ENCODE measurements at regions not wholly inside any gene's neighbourhood (a gene's known extent, or its start where the extent isn't known, plus 50 kb on each side); places are given as distances from the start of the nearest gene placed in this dataset.

GRCh38 chr20:12699374-12700228 is 309.2 kb upstream of the SPTLC3 start:
- no peak for TF ChIP-seq GABPA (IDR thresholded peaks at IDR 0.05 in 1 of 2, conservative IDR thresholded peaks at IDR 0.05 in 1 of 2)
- TF ChIP-seq CTCF (IDR thresholded peaks at IDR 0.05; ENCODE audit: low read depth, low read length, missing input control) = no peak
- TF ChIP-seq REST (IDR thresholded peaks at IDR 0.05) = no peak
- no peak for TF ChIP-seq FOXA2 (IDR thresholded peaks at IDR 0.05)
- TF ChIP-seq JUND (IDR thresholded peaks at IDR 0.05) = no peak
- TF ChIP-seq NR2F2 (IDR thresholded peaks at IDR 0.05) = no peak
- no peak for TF ChIP-seq TAF1 (conservative IDR thresholded peaks at IDR 0.05)
- no peaks in the 10 kb centered on the region for H3K4me1 ChIP-seq (ENCODE audit: control insufficient read depth in 4 of 4, insufficient read depth in 4 of 4, low read length in 3 of 4)
- WGBS = 54% methylated on average over 5 of the region's 5 CpGs
- no peaks in the 10 kb centered on the region for H3K36me3 ChIP-seq (ENCODE audit: control insufficient read depth in 4 of 4, insufficient read depth in 3 of 4, low read depth in 1 of 4, low read length in 3 of 4)
- H3K27me3 ChIP-seq (ENCODE audit: control insufficient read depth in 4 of 4, insufficient read depth in 4 of 4, low read length in 3 of 4) = no peaks in the 10 kb centered on the region
- H3K27ac ChIP-seq (ENCODE audit: low read depth in 1 of 2, low read length in 2 of 2) = no peak overlapping the region
- no peak overlapping the region for H3K9ac ChIP-seq (ENCODE audit: low read depth in 1 of 2, low read length in 2 of 2)
- H3K9me3 ChIP-seq (ENCODE audit: control insufficient read depth in 4 of 4, low read length in 3 of 4) = no peaks in the 10 kb centered on the region
- DNase-seq (ENCODE audit: low spot score) = no peak
- no peak overlapping the region for H3K4me3 ChIP-seq (ENCODE audit: low read depth in 1 of 3, low read length in 3 of 3)

GRCh38 chr20:12700701-12701100 is 308.1 kb upstream of the SPTLC3 start:
- Histone ChIP-seq H3K27ac (ENCODE audit: low read depth in 1 of 2, low read length in 2 of 2) (no peak overlapping the region), H3K9me3 (ENCODE audit: control insufficient read depth in 4 of 4, low read length in 3 of 4) (no peaks in the 10 kb centered on the region), H3K4me1 (ENCODE audit: control insufficient read depth in 4 of 4, insufficient read depth in 4 of 4, low read length in 3 of 4) (no peaks in the 10 kb centered on the region), H3K27me3 (ENCODE audit: control insufficient read depth in 4 of 4, insufficient read depth in 4 of 4, low read length in 3 of 4) (no peaks in the 10 kb centered on the region), H3K4me3 (ENCODE audit: low read depth in 1 of 3, low read length in 3 of 3) (no peak overlapping the region), H3K9ac (ENCODE audit: low read depth in 1 of 2, low read length in 2 of 2) (no peak overlapping the region), H3K36me3 (ENCODE audit: control insufficient read depth in 4 of 4, insufficient read depth in 3 of 4, low read depth in 1 of 4, low read length in 3 of 4) (no peaks in the 10 kb centered on the region)
- TF ChIP-seq ZBTB33 (IDR thresholded peaks at IDR 0.05) = no peak
- no peak for DNase-seq (ENCODE audit: low spot score)
- 84% methylated on average over 9 of the region's 9 CpGs for WGBS

- H3K9ac ChIP-seq (ENCODE audit: low read depth in 1 of 2, low read length in 2 of 2) = no peak overlapping the region
- H3K9me3 ChIP-seq (ENCODE audit: control insufficient read depth in 4 of 4, low read length in 3 of 4) = no peaks in the 10 kb centered on the region
- no peaks in the 10 kb centered on the region for H3K36me3 ChIP-seq (ENCODE audit: control insufficient read depth in 4 of 4, insufficient read depth in 3 of 4, low read depth in 1 of 4, low read length in 3 of 4)
- DNase-seq (ENCODE audit: low spot score) = no peak
- WGBS = 67% methylated on average over 1 of the region's 1 CpG
- no peaks in the 10 kb centered on the region for H3K4me1 ChIP-seq (ENCODE audit: control insufficient read depth in 4 of 4, insufficient read depth in 4 of 4, low read length in 3 of 4)
- H3K27ac ChIP-seq (ENCODE audit: low read depth in 1 of 2, low read length in 2 of 2) = no peak overlapping the region
- no peaks in the 10 kb centered on the region for H3K27me3 ChIP-seq (ENCODE audit: control insufficient read depth in 4 of 4, insufficient read depth in 4 of 4, low read length in 3 of 4)
- no peak overlapping the region for H3K4me3 ChIP-seq (ENCODE audit: low read depth in 1 of 3, low read length in 3 of 3)
- TF ChIP-seq SP1 (IDR thresholded peaks at IDR 0.05) (no peak), TAF1 (conservative IDR thresholded peaks at IDR 0.05) (no peak), GABPA (IDR thresholded peaks at IDR 0.05 in 1 of 2, conservative IDR thresholded peaks at IDR 0.05 in 1 of 2) (no peak), YY1 (IDR thresholded peaks at IDR 0.05) (no peak), CTCF (IDR thresholded peaks at IDR 0.05; ENCODE audit: low read depth, low read length, missing input control) (no peak), FOXA2 (IDR thresholded peaks at IDR 0.05) (no peak), MAX (IDR thresholded peaks at IDR 0.05) (no peak), RXRA (IDR thresholded peaks at IDR 0.05) (no peak), FOXA1 (IDR thresholded peaks at IDR 0.05) (no peak)
Measured at GRCh38 chr20:12702312-12702711, 306.5 kb upstream of the SPTLC3 start.
